ENCODE measurements at regions not wholly inside any gene's neighbourhood (a gene's known extent, or its start where the extent isn't known, plus 50 kb on each side); places are given as distances from the start of the nearest gene placed in this dataset.

GRCh38 chr14:75371297-75371696 lies 56.5 kb upstream of the JDP2 start:
- DNase-seq (ENCODE audit: low spot score), result no peak

DNA sequence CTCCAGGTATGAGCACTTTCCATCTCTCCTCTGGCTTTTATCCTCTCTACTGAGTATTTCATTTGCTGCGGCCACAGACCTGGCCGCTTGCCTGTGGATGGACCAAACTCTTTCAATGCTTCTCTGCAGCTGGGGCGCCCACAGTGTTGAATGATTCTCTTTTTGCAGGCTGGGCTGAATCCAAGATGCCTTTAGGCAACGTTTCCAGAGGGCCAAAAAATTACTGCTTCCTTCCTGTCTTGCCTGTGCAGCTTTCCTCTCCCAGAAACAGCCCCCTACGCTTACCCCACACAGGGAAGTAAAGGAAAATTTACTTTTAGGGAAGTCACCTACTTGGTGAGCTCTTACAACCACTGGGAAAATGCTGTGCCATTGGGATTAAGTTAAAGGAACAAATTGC lies 55.6 kb upstream of the JDP2 start:
- DNase-seq (ENCODE audit: low spot score), result peak; percentile 94

DNA sequence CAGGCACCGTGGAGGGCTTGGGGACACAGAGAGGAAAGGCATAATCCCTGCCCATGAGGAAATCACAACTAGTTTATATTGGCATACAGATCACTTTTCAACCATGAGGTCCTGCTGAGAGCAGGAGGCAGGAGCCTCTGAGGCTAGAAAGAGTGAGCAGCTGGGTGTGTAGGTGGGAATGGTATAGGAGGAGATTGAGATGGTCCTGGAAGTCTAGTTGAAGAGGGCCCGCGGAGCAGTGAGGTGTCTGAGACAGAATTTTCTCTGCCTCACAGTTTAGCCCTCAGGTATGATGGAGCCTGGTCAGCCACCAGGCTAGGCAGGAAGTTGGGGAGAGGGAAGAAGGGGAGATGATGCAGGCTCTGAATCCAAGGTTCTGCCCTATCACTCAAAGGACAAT lies 54.7 kb upstream of the JDP2 start:
- DNase-seq (ENCODE audit: low spot score), result no peak

- peak; percentile 72 for DNase-seq (ENCODE audit: low spot score)
These were observed 54.2 kb upstream of the JDP2 start for GRCh38 chr14:75373616-75374015.

DNA sequence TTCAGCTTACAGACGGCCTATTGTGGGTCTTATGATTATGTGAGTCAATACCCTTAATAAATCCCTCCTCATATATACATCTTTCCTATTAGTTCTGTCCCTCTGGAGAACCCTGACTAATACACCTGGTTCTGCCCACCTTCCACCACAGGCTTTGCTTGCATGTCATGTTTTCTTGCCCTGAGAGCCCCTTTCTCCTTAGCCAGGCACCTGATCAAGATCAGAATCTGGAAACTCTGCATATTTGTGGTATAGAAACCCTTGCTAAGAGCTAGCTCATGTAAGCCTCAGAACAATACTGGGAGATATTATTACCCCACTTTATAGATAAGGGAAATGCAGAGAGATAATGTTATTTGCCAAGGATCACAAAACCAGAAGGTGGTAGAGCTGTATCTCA lies 52.9 kb upstream of the JDP2 start:
- DNase-seq (ENCODE audit: low spot score), result no peak

DNA sequence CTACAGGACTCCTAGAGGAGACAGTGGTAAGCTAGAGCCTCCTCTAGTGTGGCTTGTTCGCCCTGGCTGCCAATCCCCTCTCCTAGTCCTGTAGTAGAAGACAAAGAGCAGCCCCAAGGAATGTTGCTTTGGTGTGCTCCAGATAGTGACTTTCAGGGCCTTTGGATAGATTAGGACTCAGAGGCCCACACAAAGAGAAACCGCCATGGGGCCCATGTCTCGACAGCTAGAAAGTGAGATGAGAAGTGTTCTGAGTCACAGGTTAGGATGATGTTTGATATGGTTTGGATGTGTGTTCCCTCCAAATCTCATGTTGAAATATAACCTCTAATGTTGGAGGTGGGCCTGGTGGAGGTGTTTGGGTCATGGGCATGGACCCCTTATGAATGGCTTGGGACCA lies 51.8 kb upstream of the JDP2 start:
- no peak for DNase-seq (ENCODE audit: low spot score)

Measured in pons (tissue), 1 donor.